ENCODE measurements at regions not wholly inside any gene's neighbourhood (a gene's known extent, or its start where the extent isn't known, plus 50 kb on each side); places are given as distances from the start of the nearest gene placed in this dataset.
A peak's percentile ranks its signal among the peaks of the same experiment; 100 is the strongest.

- TF ChIP-seq POLR2A (IDR thresholded peaks at IDR 0.05) (no peak), CTCF (IDR thresholded peaks at IDR 0.05) (peak in 8 of 12 donors; percentile 10 to 45 (median 32))
- DNase-seq (no peak), ATAC-seq (no peak)
- H3K4me1 ChIP-seq: no peaks in the 10 kb centered on the region
- 40 to 47% (median 43%) methylated on average over 7 of the region's 7 CpGs for WGBS, 4 donors
- no peak overlapping the region for H3K27ac ChIP-seq
- H3K4me3 ChIP-seq: no peak overlapping the region
- H3K9me3 ChIP-seq: no peaks in the 10 kb centered on the region
- peaks cover 0 to 23% (median 0%) of the 10 kb centered on the region in 9 donors for H3K27me3 ChIP-seq
- intact Hi-C loops (cut with DNase I): loop anchor here in 1 of 10 donors (10.0 kb wide), 1 partner anchor 446 kb away; no protein-coding TSS in a partner anchor
- no peaks in the 10 kb centered on the region for H3K36me3 ChIP-seq
These were observed 131.0 kb upstream of the SRRM4 start for GRCh38 chr12:118850244-118850825.

- intact Hi-C loops (cut with DNase I): loop anchor here in 1 of 10 donors (10.0 kb wide), 1 partner anchor 447 kb away; no protein-coding TSS in a partner anchor
- Histone ChIP-seq H3K27me3 (peaks cover 0 to 25% (median 0%) of the 10 kb centered on the region in 9 donors), H3K27ac (no peak overlapping the region), H3K4me3 (no peak overlapping the region), H3K9me3 (no peaks in the 10 kb centered on the region), H3K36me3 (no peaks in the 10 kb centered on the region), H3K4me1 (no peaks in the 10 kb centered on the region)
- no peak for DNase-seq
- WGBS, 4 donors: 68 to 74% (median 70%) methylated on average over 2 of the region's 2 CpGs
- no peak for ATAC-seq
- no peak for TF ChIP-seq POLR2A (IDR thresholded peaks at IDR 0.05)
- no peak for TF ChIP-seq CTCF (IDR thresholded peaks at IDR 0.05)
These were observed 129.4 kb upstream of the SRRM4 start for GRCh38 chr12:118851891-118852290.

GRCh38 chr12:118853634-118854033, 127.7 kb upstream of the SRRM4 start:
- Histone ChIP-seq H3K27ac (no peak overlapping the region), H3K4me3 (no peak overlapping the region), H3K27me3 (peaks cover 0 to 18% (median 0%) of the 10 kb centered on the region in 9 donors), H3K9me3 (no peaks in the 10 kb centered on the region), H3K36me3 (no peaks in the 10 kb centered on the region), H3K4me1 (no peaks in the 10 kb centered on the region)
- DNase-seq (no peak), ATAC-seq (no peak)
- WGBS, 4 donors: 56 to 74% (median 64%) methylated on average over 4 of the region's 4 CpGs
- TF ChIP-seq POLR2A (IDR thresholded peaks at IDR 0.05) (no peak), CTCF (IDR thresholded peaks at IDR 0.05) (peak in 6 of 12 donors; percentile 6 to 22 (median 12))
- intact Hi-C loops (cut with DNase I): loop anchor here in 1 of 10 donors (10.0 kb wide), 1 partner anchor 449 kb away; no protein-coding TSS in a partner anchor

- WGBS, 4 donors: 85 to 89% (median 88%) methylated on average over 2 of the region's 2 CpGs
These were observed 125.5 kb upstream of the SRRM4 start for GRCh38 chr12:118855858-118856257.

More at GRCh38 chr12:118855858-118856257, 125.5 kb upstream of the SRRM4 start:
- no peaks in the 10 kb centered on the region for H3K9me3 ChIP-seq
- ATAC-seq (no peak), DNase-seq (no peak)
- no peaks in the 10 kb centered on the region for H3K4me1 ChIP-seq
- intact Hi-C loops (cut with DNase I): loop anchor here in 1 of 10 donors (10.0 kb wide), 1 partner anchor 451 kb away; no protein-coding TSS in a partner anchor
- H3K27me3 ChIP-seq: peaks cover 0 to 19% (median 0%) of the 10 kb centered on the region in 9 donors
- no peak overlapping the region for H3K4me3 ChIP-seq
- TF ChIP-seq POLR2A (IDR thresholded peaks at IDR 0.05): no peak
- no peak for TF ChIP-seq CTCF (IDR thresholded peaks at IDR 0.05)
- no peaks in the 10 kb centered on the region for H3K36me3 ChIP-seq
- no peak overlapping the region for H3K27ac ChIP-seq
